ENCODE measurements at regions not wholly inside any gene's neighbourhood (a gene's known extent, or its start where the extent isn't known, plus 50 kb on each side); places are given as distances from the start of the nearest gene placed in this dataset.

GRCh38 chr1:235059221-235059620, 69.4 kb downstream of the TOMM20 start:
- Histone ChIP-seq H3K4me1 (peaks cover 43 to 62% (median 54%) of the 10 kb centered on the region in 10 experiments), H3K27ac (peak overlapping the region in 3 of 11 experiments; percentile 29 to 53 (median 32); a peak in 6 of 22 replicates), H3K4me3 (no peak overlapping the region), H3K27me3 (no peaks in the 10 kb centered on the region), H3K9ac (no peak overlapping the region), H3K9me3 (replicated peaks in 1 of 11) (no peaks in the 10 kb centered on the region), H3K4me2 (peak overlapping the region in 10 of 11 experiments; percentile 20 to 64 (median 44); a peak in 16 of 22 replicates), H3K36me3 (no peaks in the 10 kb centered on the region), H4K20me1 (no peaks in the 10 kb centered on the region)
- no peak for TF ChIP-seq Cebpa-rat (IDR thresholded peaks at IDR 0.05)

DNA sequence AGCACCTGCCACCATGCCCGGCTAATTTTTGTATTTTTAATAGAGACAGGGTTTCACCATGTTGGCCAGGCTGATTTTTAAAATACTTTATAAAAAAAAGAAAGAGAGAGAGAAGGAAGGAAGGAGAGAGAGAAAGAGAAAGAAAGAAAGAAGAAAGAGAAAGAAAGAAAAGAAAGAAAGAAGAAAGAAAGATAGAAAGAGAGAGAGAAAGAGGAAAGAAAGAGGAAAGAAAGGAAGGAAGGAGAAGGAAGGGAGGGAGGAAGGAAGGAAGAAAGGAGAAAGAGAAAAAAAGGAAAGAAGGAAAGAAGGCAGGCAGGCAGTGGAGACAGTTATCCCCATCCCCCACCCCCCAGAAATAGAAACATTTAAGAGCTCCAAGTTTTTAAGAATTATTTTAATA, 69.9 kb downstream of the TOMM20 start:
- Histone ChIP-seq H3K27me3 (no peaks in the 10 kb centered on the region), H3K27ac (peak overlapping the region in 2 of 11 experiments; percentile 32 to 53; a peak in 1 of 22 replicates), H4K20me1 (no peaks in the 10 kb centered on the region), H3K4me1 (peaks cover 37 to 56% (median 49%) of the 10 kb centered on the region in 10 experiments), H3K9me3 (replicated peaks in 1 of 11) (no peaks in the 10 kb centered on the region), H3K9ac (no peak overlapping the region), H3K4me2 (peak overlapping the region in 8 of 11 experiments; percentile 23 to 64 (median 52); a peak in 13 of 22 replicates), H3K36me3 (no peaks in the 10 kb centered on the region), H3K4me3 (no peak overlapping the region)
- no peak for TF ChIP-seq Cebpa-rat (IDR thresholded peaks at IDR 0.05)

- H3K4me1 ChIP-seq = peaks cover 34 to 56% (median 43%) of the 10 kb centered on the region in 10 experiments
- TF ChIP-seq Cebpa-rat (IDR thresholded peaks at IDR 0.05) = no peak
- H3K27ac ChIP-seq = no peak overlapping the region
- no peaks in the 10 kb centered on the region for H3K36me3 ChIP-seq
- no peaks in the 10 kb centered on the region for H3K27me3 ChIP-seq
- H3K9me3 ChIP-seq (replicated peaks in 1 of 11) = no peaks in the 10 kb centered on the region
- no peaks in the 10 kb centered on the region for H4K20me1 ChIP-seq
- H3K4me2 ChIP-seq = 0 out of 22 replicates have a peak overlapping the region, but pooled peaks of 1 of the 11 experiments have one; percentile 12
- no peak overlapping the region for H3K9ac ChIP-seq
- H3K4me3 ChIP-seq = no peak overlapping the region
Observed at GRCh38 chr1:235057385-235058306, 71.0 kb downstream of the TOMM20 start.

GRCh38 chr1:235056937-235057336, 71.7 kb downstream of the TOMM20 start:
- Histone ChIP-seq H3K27me3 (no peaks in the 10 kb centered on the region), H3K36me3 (no peaks in the 10 kb centered on the region), H4K20me1 (no peaks in the 10 kb centered on the region), H3K4me3 (no peak overlapping the region), H3K4me2 (no peak overlapping the region), H3K4me1 (peaks cover 34 to 56% (median 44%) of the 10 kb centered on the region in 10 experiments), H3K9ac (no peak overlapping the region), H3K27ac (no peak overlapping the region), H3K9me3 (replicated peaks in 1 of 11) (no peaks in the 10 kb centered on the region)
- TF ChIP-seq Cebpa-rat (IDR thresholded peaks at IDR 0.05) = no peak

DNA sequence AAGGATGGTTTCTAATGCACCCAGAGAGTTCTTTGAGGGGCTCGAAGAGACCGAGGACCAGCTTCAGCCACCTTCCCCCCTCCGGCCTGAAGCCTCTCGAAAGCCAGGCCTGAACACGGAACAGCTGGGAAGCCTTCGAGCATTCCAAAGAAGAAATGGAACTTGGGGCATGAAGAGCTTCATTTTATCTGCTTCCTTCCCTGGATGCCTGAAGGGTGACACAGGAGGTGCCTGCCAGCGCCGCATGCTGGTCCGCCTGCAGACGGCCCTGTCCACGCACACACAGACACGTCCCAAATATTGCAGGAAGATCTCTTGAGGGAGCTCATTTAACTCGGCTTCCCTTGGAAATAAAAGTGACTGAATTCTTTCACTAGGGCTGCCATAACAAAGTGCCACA, 73.7 kb downstream of the TOMM20 start:
- no peak for TF ChIP-seq Cebpa-rat (IDR thresholded peaks at IDR 0.05)
- no peaks in the 10 kb centered on the region for H4K20me1 ChIP-seq
- no peak overlapping the region for H3K4me2 ChIP-seq
- H3K9ac ChIP-seq = no peak overlapping the region
- H3K9me3 ChIP-seq (replicated peaks in 1 of 11) = no peaks in the 10 kb centered on the region
- H3K4me1 ChIP-seq = peaks cover 32 to 55% (median 45%) of the 10 kb centered on the region in 10 experiments
- no peaks in the 10 kb centered on the region for H3K36me3 ChIP-seq
- 0 out of 22 replicates have a peak overlapping the region, but pooled peaks of 1 of the 11 experiments have one; percentile 1 for H3K27ac ChIP-seq
- H3K27me3 ChIP-seq = no peaks in the 10 kb centered on the region
- H3K4me3 ChIP-seq = no peak overlapping the region

DNA sequence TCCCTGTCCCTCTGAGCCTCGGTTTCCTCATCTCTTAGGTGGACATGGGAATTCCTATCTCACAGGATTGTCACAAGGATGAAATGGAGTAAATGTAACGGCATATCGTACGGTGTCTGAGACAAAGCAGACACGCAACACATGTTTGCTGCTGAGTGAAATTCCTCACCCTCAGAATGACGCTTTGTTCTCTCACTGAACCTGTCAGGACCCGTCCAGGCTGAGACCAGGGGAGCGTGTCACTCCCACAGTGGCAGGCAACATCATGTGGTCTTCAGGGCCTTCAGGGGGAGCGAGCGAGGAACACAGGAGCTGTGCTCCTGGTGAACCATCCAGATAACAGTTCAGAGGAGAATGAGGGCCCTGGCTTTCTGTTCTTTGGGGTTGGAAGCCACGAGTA, 74.2 kb downstream of the TOMM20 start:
- no peak overlapping the region for H3K4me2 ChIP-seq
- no peaks in the 10 kb centered on the region for H3K36me3 ChIP-seq
- H3K4me3 ChIP-seq = no peak overlapping the region
- no peaks in the 10 kb centered on the region for H4K20me1 ChIP-seq
- no peak overlapping the region for H3K9ac ChIP-seq
- no peaks in the 10 kb centered on the region for H3K9me3 ChIP-seq (replicated peaks in 1 of 11)
- 0 out of 22 replicates have a peak overlapping the region, but pooled peaks of 1 of the 11 experiments have one; percentile 1 for H3K27ac ChIP-seq
- H3K27me3 ChIP-seq = no peaks in the 10 kb centered on the region
- peaks cover 33 to 55% (median 45%) of the 10 kb centered on the region in 10 experiments for H3K4me1 ChIP-seq
- no peak for TF ChIP-seq Cebpa-rat (IDR thresholded peaks at IDR 0.05)

DNA sequence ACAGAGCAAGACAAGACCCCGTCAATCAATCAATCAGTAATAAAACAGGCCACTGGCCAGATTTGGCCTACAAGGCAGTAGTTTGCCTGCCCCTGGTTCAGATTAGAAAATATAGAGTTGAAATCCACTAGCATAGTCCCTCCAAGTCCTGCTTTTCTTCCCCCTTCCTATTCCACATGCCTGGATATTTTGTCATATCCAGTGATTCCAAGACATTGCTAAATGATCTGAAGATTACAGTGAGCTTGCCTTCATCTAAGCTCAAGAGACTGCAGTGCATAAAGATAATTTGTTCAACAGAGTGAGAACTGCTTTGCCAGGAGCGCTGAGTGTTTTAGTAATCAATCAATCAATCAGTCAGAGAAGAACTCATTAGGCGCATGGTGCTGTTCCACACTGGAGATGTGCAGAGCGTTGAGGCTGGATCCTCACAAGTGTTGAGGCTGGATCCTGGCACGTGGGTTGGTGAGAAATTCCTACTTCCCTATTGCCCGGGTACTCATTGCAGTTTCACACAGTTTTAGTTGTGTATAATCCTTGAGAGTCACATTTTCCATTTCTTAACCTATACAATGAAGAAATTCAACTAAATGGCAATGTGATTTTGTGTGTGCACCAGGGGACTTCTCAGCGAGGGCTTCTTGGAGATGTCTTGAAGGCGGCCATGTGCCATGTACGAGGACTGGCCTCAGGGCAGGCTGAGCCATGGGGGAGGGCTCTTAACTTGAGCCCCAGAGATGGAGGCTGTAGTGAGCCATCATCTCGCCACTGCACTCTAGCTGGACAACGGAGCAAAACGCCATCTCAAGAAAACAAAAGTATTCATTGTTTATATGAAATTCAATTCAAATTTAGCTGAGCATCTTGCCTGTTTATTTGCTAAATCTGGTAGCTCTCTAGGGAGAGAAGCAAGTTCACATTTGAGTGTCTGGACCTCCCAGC, 76.3 kb downstream of the TOMM20 start:
- Histone ChIP-seq H3K27ac (no peak overlapping the region), H3K4me2 (peak overlapping the region in 9 of 11 experiments; percentile 6 to 63 (median 15); a peak in 13 of 22 replicates), H3K9ac (no peak overlapping the region), H3K27me3 (no peaks in the 10 kb centered on the region), H3K9me3 (replicated peaks in 1 of 11) (no peaks in the 10 kb centered on the region), H3K36me3 (no peaks in the 10 kb centered on the region), H3K4me3 (no peak overlapping the region), H3K4me1 (peaks cover 50 to 62% (median 56%) of the 10 kb centered on the region in 10 experiments), H4K20me1 (no peaks in the 10 kb centered on the region)
- TF ChIP-seq Cebpa-rat (IDR thresholded peaks at IDR 0.05) = no peak

GRCh38 chr1:235051521-235051920, 77.1 kb downstream of the TOMM20 start:
- Histone ChIP-seq H3K4me1 (peaks cover 54 to 66% (median 59%) of the 10 kb centered on the region in 10 experiments), H3K36me3 (no peaks in the 10 kb centered on the region), H3K4me2 (peak overlapping the region; percentile 48 to 78 (median 72); a peak in 16 of 22 replicates), H3K9ac (no peak overlapping the region), H3K27ac (0 out of 22 replicates have a peak overlapping the region, but pooled peaks of 1 of the 11 experiments have one; percentile 41), H3K9me3 (replicated peaks in 1 of 11) (no peaks in the 10 kb centered on the region), H3K27me3 (no peaks in the 10 kb centered on the region), H3K4me3 (no peak overlapping the region), H4K20me1 (no peaks in the 10 kb centered on the region)
- no peak for TF ChIP-seq Cebpa-rat (IDR thresholded peaks at IDR 0.05)
